GM12878 (cell line): ENCODE measurements at regions not wholly inside any gene's neighbourhood (a gene's known extent, or its start where the extent isn't known, plus 50 kb on each side); places are given as distances from the start of the nearest gene placed in this dataset.

Experiments used
- BACH1 ChIP-seq: fragments of 450-650 bp; IDR thresholded peaks from 2 replicates; pipeline ENCODE4 v1.6.1; 2017; ENCODE audit warnings: mild to moderate bottlenecking, borderline replicate concordance
- CTCF ChIP-seq, 3 experiments: IDR thresholded peaks in 2 of 3; conservative IDR thresholded peaks in 1 of 3; 2 replicates each; pipeline ENCODE4 v1.5.1; 2011; ENCODE audit warnings: low read depth in 3 of 3, low read length in 3 of 3, mild to moderate bottlenecking in 3 of 3, control low read depth in 2 of 3, moderate library complexity in 2 of 3, inconsistent platforms in 1 of 3, mixed read lengths in 1 of 3; ENCODE audit not compliant: control insufficient read depth in 2 of 3, insufficient read depth in 1 of 3; ENCODE audit errors: extremely low read depth in 1 of 3
- EP300 ChIP-seq, 2 experiments: fragments of 150-350 bp in 1 of 2; IDR thresholded peaks; 2 replicates each; pipeline ENCODE4 v1.6.1; 2011 to 2012; ENCODE audit warnings: low read depth in 2 of 2, low read length in 2 of 2, borderline replicate concordance in 1 of 2, improper control_type of control experiment in 1 of 2, inconsistent platforms in 1 of 2; ENCODE audit not compliant: control insufficient read depth in 1 of 2
- EZH2 ChIP-seq: IDR thresholded peaks from 2 replicates; pipeline ENCODE4 v1.6.1; 2012; ENCODE audit warnings: low read depth, mild to moderate bottlenecking, control low read depth, inconsistent platforms, low read length, borderline replicate concordance; ENCODE audit not compliant: control insufficient read depth
- IKZF1 ChIP-seq: fragments of 450-650 bp; conservative IDR thresholded peaks from 2 replicates; pipeline ENCODE4 v1.6.1; 2017; ENCODE audit warnings: antibody characterized with exemption, mild to moderate bottlenecking
- POLR2A ChIP-seq: IDR thresholded peaks from 2 replicates; pipeline ENCODE4 v1.6.1; 2011; ENCODE audit warnings: low read depth, mild to moderate bottlenecking, low read length
- POLR2AphosphoS5 ChIP-seq: IDR thresholded peaks from 2 replicates; pipeline ENCODE4 v1.6.1; 2011; ENCODE audit warnings: mild to moderate bottlenecking, low read length, inconsistent platforms
- RFX5 ChIP-seq: IDR thresholded peaks from 2 replicates; pipeline ENCODE4 v1.6.1; 2011; ENCODE audit warnings: low read depth, low read length, improper control_type of control experiment
- SMAD1 ChIP-seq: fragments of 450-650 bp; IDR thresholded peaks from 2 replicates; pipeline ENCODE4 v1.6.1; 2018; ENCODE audit warnings: mild to moderate bottlenecking, low read depth; ENCODE audit not compliant: partially characterized antibody
- SP1 ChIP-seq: IDR thresholded peaks from one replicate; pipeline ENCODE4 v1.6.1; 2011; ENCODE audit warnings: low read depth, low read length
- SRF ChIP-seq, 2 experiments: IDR thresholded peaks; 2 replicates each; pipeline ENCODE4 v1.6.1; 2011; ENCODE audit warnings: low read depth in 2 of 2, low read length in 2 of 2, mild to moderate bottlenecking in 1 of 2, moderate library complexity in 1 of 2
- TF ChIP-seq, protein P1 (sequence below): IDR thresholded peaks from 2 replicates; pipeline ENCODE4 v1.6.1; 2011; ENCODE audit warnings: borderline replicate concordance, low read depth, mild to moderate bottlenecking, moderate library complexity, low read length; ENCODE audit not compliant: insufficient read depth, poor library complexity, severe bottlenecking
- TF ChIP-seq, protein P2 (sequence below): IDR thresholded peaks from 2 replicates; pipeline ENCODE4 v1.6.1; 2011; ENCODE audit warnings: mild to moderate bottlenecking, low read depth, low read length, moderate library complexity; ENCODE audit not compliant: insufficient replicate concordance

DNA sequence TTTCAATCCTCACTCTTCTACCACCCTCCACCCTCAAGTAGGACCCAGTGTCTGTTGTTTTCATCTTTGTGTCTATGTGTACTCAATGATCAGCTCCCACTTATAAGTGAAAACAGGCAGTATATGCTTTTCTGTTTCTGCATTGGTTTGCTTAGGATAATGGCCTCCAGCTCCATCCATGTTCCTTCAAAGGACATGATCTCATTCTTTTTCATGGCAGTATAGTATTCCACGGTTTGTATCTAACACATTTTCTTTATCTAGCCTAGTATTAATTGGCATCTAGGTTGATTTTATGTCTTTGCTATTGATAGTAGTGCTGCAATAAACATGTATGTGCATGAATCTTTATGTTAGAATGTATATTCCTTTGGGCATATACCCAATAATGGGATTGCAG lies 259.8 kb upstream of the KIF2A start:
- TF ChIP-seq, protein P1, sequence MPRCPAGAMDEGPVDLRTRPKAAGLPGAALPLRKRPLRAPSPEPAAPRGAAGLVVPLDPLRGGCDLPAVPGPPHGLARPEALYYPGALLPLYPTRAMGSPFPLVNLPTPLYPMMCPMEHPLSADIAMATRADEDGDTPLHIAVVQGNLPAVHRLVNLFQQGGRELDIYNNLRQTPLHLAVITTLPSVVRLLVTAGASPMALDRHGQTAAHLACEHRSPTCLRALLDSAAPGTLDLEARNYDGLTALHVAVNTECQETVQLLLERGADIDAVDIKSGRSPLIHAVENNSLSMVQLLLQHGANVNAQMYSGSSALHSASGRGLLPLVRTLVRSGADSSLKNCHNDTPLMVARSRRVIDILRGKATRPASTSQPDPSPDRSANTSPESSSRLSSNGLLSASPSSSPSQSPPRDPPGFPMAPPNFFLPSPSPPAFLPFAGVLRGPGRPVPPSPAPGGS, result no peak
- TF ChIP-seq SMAD1 (no peak), BACH1 (no peak), IKZF1 (no peak), POLR2AphosphoS5 (no peak), POLR2A (no peak), CTCF (IDR thresholded peaks at IDR 0.05 in 2 of 3, conservative IDR thresholded peaks at IDR 0.05 in 1 of 3; ENCODE audit: control insufficient read depth in 2 of 3, extremely low read depth in 1 of 3, insufficient read depth in 1 of 3, low read depth in 3 of 3, low read length in 3 of 3) (no peak), RFX5 (no peak), SRF (IDR thresholded peaks at IDR 0.05; ENCODE audit: low read depth in 2 of 2, low read length in 2 of 2) (no peak), SP1 (no peak), EP300 (IDR thresholded peaks at IDR 0.05; ENCODE audit: borderline replicate concordance in 1 of 2, control insufficient read depth in 1 of 2, low read depth in 2 of 2, low read length in 2 of 2) (no peak), EZH2 (no peak)
- TF ChIP-seq, protein P2, sequence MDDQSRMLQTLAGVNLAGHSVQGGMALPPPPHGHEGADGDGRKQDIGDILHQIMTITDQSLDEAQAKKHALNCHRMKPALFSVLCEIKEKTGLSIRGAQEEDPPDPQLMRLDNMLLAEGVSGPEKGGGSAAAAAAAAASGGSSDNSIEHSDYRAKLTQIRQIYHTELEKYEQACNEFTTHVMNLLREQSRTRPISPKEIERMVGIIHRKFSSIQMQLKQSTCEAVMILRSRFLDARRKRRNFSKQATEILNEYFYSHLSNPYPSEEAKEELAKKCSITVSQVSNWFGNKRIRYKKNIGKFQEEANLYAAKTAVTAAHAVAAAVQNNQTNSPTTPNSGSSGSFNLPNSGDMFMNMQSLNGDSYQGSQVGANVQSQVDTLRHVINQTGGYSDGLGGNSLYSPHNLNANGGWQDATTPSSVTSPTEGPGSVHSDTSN, result no peak
